ENCODE measurements at regions not wholly inside any gene's neighbourhood (a gene's known extent, or its start where the extent isn't known, plus 50 kb on each side); places are given as distances from the start of the nearest gene placed in this dataset.

DNA sequence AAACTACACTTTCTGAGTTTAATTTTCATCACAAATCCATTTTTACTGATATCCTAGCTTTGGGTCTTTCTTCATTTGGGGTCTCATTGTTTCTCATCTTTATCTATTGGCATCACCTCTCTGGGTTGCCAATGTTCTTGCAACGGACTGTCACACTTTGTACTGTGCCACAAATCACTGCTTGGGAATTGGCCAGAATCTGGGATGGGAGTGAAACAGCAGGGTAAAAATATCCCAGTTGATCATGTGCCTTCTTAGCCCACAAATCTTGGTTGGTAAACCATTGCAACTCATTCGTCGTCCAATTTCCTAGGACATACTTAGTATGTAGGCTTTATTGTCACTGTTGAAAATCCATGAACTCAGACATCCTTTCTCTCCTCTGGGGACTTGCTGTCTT, 698.5 kb downstream of the OTOL1 start:
- Histone ChIP-seq H3K4me1 (ENCODE audit: insufficient read depth, low read length) (no peaks in the 10 kb centered on the region), H2AFZ (ENCODE audit: low read length) (no peak overlapping the region), H3K9me3 (ENCODE audit: control insufficient read depth, low read depth, low read length) (no peaks in the 10 kb centered on the region), H3K4ac (ENCODE audit: low read depth, low read length) (no peak overlapping the region), H2BK120ac (ENCODE audit: low read depth, low read length, poor library complexity, severe bottlenecking) (no peak overlapping the region), H3K79me2 (ENCODE audit: insufficient read depth, low read length) (no peaks in the 10 kb centered on the region), H3K4me2 (ENCODE audit: insufficient read depth, insufficient read length, low read length) (no peak overlapping the region), H3K79me1 (ENCODE audit: insufficient read depth, low read depth, low read length, poor library complexity, severe bottlenecking) (no peaks in the 10 kb centered on the region), H2AK5ac (ENCODE audit: insufficient read length, low read length) (no peak overlapping the region), H3K9ac (ENCODE audit: extremely low read depth, insufficient read length, low read length) (no peak overlapping the region), H3K27me3 (ENCODE audit: insufficient read depth, low read length) (no peaks in the 10 kb centered on the region), H4K20me1 (ENCODE audit: control insufficient read depth, insufficient read depth, insufficient read length) (no peaks in the 10 kb centered on the region), H2BK20ac (ENCODE audit: low read depth, low read length, poor library complexity, severe bottlenecking) (no peak overlapping the region), H2BK15ac (ENCODE audit: low read depth, low read length) (no peak overlapping the region), H4K8ac (replicated peaks; ENCODE audit: insufficient read length, low read depth, low read length) (no peak overlapping the region), H3K23me2 (ENCODE audit: insufficient read length, low read depth, low read length, poor library complexity, severe bottlenecking) (no peaks in the 10 kb centered on the region), H3K18ac (ENCODE audit: insufficient read length, low read depth, low read length) (no peak overlapping the region), H3K14ac (ENCODE audit: insufficient read depth, low read length) (no peak overlapping the region), H3T11ph (ENCODE audit: low read length) (no peak overlapping the region), H2BK5ac (ENCODE audit: insufficient read length, low read length) (no peak overlapping the region), H3K56ac (ENCODE audit: insufficient read length, low read depth, low read length) (no peak overlapping the region), H4K5ac (ENCODE audit: insufficient read length, low read depth, low read length) (no peak overlapping the region), H3K23ac (ENCODE audit: insufficient read length, low read depth, low read length) (no peak overlapping the region), H4K91ac (ENCODE audit: insufficient read length, low read depth, low read length) (no peak overlapping the region), H3K27ac (ENCODE audit: insufficient read length, low read depth, low read length) (no peak overlapping the region), H2BK12ac (ENCODE audit: insufficient read length, low read depth, low read length) (no peak overlapping the region)
- DNase-seq = no peak
- no CpG with 5 or more reads among the region's 3 CpGs for WGBS (ENCODE audit: extremely low coverage, insufficient read length, low lambda C conversion rate)
- Mint-ChIP-seq H3K9me3 (peaks cover 15% of the 10 kb centered on the region in 2 experiments), H3K4me1 (peaks cover 0 to 2% of the 10 kb centered on the region in 2 experiments; a peak in 1 of 4 replicates), H3K27me3 (ENCODE audit: low read depth) (no peaks in the 10 kb centered on the region), H3K4me3 (no peak overlapping the region), H3K27ac (no peak overlapping the region), H3K36me3 (ENCODE audit: insufficient read depth in 1 of 3, low read depth in 3 of 3) (peaks cover 8 to 17% (median 15%) of the 10 kb centered on the region in 3 experiments)
- TF ChIP-seq CTCF (conservative IDR thresholded peaks at IDR 0.05) = no peak

All from H9 (cell line).